NCI-H2081 treated with DMSO at 0.1 percent for 48 hours (cell line): ENCODE measurements at regions not wholly inside any gene's neighbourhood (a gene's known extent, or its start where the extent isn't known, plus 50 kb on each side); places are given as distances from the start of the nearest gene placed in this dataset.
"Not testable (repeated sequence)": the region's sequence is repeated elsewhere in the genome, so short reads cannot be mapped to it uniquely, and the experiment has no call there.

Source experiments
- DNase-seq: peaks from one replicate; lab custom pipeline; 2025; lab: John Stamatoyannopoulos, UW

DNA sequence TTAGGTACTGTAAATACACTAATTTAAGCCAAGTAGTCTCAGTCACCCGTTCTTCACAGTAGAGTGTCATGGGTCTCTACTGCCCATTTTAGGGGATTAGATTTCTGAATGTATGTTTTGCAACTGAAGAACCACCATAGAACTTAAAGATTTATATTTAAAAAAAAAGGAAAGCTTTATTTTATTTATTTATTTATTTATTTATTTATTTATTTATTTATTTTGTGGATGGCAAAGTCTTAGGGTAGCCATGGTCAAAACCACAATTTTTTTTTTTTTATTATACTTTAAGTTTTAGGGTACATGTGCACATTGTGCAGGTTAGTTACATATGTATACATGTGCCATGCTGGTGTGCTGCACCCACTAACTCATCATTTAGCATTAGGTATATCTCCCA is 960.4 kb upstream of the COX7C start:
- DNase-seq: not testable (repeated sequence)

DNA sequence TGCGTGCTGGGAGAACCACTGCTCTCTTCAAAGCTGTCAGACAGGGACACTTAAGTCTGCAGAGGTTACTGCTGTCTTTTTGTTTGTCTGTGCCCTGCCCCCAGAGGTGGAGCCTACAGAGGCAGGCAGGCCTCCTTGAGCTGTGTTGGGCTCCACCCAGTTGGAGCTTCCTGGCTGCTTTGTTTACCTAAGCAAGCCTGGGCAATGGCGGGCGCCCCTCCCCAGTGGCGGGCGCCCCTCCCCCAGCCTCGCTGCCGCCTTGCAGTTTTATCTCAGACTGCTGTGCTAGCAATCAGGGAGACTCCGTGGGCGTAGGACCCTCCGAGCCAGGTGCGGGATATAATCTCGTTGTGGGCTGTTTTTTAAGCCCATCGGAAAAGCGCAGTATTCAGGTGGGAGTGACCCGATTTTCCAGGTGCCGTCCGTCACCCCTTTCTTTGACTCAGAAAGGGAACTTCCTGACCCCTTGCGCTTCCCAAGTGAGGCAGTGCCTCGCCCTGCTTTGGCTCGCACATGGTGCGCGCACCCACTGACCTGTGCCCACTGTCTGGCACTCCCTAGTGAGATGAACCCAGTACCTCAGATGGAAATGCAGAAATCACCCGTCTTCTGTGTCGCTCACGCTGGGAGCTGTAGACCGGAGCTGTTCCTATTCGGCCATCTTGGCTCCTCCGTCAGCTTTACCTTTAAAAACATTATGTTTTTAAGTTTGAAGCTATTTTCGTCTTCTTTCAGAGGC is 954.6 kb upstream of the COX7C start:
- not testable (repeated sequence) for DNase-seq

DNA sequence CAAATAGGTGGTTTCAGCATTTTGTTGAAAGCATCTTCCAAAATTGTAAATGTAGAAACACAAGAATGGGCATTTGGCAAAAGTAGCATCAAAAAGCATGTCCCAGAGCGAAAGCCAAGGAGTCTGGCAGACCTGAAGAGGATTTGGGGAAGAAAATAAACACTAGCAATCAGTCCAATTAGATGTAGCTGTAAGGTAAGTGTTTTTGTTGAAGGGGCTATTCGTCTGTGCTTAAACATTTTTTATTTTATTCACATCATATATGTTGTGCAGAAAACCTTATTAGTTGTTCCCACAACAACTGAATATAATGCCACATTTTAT is 954.1 kb upstream of the COX7C start:
- no peak for DNase-seq

DNA sequence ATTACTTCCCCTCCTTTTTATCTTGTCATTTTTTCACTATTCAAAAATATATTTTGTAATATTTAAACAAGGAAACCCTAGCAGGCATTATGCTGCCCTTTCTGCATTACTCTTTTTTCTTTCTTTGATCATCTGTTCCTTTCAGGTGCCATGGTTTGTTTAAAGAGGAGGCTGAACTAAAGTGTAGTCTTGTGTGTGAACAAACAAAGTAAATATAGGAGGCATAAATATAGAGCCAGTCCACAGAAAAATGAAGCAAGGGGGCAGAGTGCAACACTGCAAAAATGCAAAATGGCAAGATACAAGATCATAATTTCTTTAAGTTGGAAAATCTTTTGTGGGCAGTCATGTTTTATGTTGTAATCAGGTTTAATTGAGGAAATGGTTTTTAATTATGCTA is 947.3 kb upstream of the COX7C start:
- peak; percentile 29 for DNase-seq

DNA sequence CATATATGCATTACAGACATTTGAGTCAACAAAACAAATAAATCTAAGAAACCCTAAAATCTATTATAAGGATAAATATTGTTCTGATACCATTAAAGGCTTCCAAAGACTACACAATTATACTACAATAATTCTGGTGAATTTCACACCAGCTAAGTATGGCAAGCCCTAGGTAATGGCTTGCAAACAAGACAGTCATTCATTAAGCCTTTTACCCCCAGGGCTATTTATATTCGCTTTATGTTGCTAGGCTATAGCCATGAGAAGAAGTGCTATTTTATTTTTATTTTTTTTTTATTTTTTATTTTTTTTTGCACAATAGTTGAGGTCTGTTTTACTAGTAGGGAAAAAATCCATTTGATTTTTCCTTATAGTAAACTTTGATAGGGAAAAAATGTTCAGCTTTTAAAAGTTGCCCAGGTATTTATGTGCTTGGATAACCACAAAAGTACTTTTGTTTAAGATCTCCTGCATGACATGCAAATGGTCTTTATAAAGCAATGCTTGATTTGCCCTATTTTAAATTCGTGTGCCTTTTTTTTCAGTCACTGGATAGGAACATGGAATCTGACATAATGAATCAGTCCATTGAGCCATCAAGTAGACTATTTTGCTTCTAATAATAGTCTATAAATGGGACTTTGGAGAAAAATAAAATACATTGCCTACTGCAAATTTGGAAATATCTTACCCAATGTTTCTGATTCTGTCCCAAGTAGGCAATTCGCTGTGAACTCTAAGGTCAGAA is 946.3 kb upstream of the COX7C start:
- peak; percentile 75 for DNase-seq

DNA sequence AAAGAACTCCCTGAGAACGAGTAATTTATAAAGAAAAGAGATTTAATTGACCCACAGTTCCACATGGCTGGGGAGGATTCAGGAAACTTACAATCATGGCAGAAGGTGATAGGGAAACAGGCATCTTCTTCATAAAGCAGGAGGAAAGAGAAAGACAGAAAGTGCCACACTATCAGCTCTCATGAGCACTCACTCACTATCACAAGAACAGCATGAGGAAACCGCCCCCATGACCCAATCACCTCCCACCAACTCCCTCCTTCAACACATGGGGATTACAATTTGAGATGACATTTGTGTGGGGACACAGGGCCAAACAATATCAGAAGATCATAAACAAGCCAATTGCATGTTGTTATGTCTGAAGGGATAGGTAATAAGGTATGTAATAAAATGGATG is 935.9 kb upstream of the COX7C start:
- no peak for DNase-seq

DNA sequence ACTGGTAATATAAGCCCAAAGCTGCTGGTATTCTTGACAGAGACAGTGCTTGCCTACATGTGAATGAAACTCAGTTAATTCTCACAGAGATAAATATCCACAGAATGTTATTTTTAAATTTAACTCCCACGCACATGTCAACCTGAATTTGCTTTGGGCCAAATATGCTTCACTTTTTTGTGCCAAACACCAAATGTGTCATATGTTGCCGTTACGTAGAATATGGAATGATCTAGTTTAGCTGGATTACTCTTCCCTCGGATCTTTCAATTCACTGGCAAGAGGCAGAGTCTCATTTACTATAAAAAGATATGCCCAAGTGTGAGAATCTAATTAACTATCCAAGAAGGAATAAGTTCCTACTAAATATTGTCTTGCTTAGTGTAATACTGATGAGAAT is 933.4 kb upstream of the COX7C start:
- DNase-seq: no peak

DNA sequence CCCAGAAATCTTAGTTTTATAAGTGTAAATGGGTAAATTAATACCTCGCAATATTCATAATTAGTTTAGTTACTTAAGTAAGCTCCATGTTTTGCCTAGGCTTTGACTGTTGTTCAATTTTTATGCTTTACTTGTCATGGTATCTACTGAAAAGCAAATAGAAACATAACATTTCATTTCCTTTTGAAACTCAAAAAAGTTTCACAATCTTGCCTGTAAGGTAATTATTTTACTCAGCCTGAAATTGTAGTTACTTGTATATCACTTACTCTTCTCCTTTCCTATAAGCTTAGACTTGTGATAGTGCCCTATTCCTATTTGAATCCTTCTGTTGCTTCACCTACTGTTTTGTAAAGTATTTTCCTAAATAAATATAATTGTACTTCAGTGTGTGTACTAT is 914.4 kb upstream of the COX7C start:
- DNase-seq: no peak

DNA sequence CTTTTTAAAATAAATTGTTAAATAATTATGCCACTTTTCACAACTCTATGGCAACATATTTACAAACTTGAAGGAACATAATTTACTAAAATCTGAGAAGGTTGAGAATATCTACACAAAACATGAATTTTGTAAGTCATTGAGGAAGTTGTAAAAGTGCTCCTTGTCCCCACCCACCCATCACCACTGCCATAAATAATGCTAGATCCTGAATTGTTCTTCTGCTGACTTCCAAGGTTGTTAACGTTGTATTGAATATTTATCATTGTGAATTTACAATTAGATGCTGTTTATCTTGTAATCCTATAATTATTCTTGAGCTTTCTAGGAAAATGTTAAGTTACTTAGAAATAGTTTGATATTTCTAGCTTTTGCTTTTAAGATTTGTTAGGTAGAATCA is 908.0 kb upstream of the COX7C start:
- DNase-seq: no peak

DNA sequence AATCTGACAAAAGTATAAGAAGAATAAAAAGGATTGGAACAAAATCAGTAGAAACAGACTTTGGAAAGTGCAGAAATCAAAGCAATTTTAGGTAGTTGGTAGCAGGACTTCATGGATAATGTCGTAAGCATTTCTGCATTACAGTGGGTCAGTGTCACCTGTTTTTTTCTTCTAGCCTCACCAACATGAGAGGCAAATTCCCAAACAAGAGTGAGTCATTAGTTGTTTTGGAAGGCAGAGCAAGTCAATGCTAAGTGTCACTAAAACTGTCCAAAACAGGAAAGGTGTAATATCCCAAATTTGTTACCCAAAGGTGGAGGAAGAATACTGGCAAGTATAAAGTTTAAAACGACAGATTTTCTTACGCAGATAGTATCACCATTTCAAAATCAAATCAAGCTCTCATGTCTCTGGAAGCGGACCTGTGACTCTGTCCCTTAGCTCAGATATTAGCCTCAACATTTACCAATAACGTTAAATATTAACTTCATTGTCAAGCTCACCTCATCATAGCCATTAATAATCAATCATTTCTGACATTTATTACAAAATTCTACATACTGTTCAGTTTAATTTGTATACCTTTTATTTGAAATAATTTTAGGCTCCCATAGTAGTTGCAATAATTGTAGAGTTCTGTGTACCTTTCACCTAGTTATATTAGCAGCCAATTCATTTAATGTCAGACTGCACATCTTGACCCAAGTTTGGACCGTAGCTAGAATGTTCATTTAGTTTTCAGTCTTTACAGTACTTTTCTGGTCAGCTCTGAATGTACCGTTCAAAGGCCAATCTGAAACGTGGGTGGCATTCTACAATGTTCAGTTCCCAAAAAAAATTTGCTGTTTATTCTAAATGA is 901.2 kb upstream of the COX7C start:
- no peak for DNase-seq

DNA sequence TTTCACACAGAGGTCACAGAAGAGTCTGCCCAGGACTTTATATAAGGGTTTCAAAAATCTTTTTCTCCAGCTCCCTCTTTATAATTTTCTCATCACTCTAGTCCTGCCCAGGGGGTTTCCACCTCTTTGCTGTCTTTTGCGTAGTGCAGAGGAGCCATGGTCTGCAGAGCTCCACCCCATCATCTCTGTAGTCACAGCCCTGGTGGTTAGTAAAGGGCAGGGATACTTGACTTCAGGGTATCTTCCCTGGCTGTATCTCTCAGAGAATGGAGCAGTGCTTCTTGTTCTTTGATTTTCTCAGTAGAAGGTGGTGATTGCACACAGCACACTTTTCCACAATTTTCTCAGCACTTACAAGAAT is 900.6 kb upstream of the COX7C start:
- no peak for DNase-seq

DNA sequence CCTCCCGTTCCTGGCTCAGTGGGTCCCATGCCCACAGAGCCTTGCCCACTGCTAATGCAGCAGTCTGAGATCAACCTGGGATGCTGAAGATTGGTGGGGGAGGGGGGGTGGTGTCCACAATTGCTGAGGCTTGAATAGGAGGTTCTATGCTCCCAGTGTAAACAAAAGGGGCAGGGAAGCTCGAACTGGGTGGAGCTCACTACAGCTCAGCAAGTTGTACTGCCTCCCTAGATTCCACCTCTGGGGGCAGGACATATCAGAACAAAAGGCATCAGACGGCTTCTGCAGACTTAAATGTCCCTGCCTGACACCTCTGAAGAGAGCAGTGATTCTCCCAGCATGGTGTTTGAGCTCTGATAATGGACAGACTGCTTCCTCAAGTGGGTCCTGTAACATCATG is 885.6 kb upstream of the COX7C start:
- no peak for DNase-seq

DNA sequence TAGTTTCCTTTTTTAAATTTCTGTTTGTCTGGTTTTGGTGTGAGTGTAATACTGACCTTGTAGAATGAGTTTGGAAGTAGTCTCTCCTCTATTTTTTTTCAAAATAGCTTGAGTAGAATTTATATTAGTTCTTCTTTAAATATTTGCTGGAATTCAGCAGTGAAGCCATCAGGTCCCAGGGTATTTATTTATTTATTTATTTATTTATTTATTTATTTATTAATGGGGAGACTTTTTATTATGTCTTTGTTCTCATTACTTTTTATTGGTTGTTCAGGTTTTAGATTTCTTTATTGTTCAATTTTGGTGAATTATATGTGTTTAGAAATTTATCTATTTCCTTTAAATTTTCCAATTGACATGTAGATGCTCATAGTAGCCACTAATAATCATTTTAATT is 875.8 kb upstream of the COX7C start:
- DNase-seq: no peak

DNA sequence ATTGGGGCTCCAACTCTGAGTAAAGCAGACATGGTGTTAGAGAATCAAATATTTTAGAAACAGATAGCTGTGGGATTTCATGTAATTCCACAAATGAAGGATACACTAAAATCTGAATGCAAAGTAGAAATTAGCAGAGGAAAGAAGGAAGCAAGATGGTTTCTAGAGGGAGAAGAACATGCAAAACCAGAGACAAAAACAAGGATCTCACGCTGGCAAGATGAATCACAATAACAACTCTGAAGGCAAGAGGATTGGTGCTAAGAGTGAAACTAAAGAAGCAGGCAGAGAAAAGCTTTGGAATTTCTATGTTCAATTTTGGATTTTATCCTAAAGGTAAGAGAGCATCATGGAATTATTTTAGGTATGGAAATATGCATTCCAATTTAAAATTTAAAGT is 857.2 kb upstream of the COX7C start:
- DNase-seq: no peak

DNA sequence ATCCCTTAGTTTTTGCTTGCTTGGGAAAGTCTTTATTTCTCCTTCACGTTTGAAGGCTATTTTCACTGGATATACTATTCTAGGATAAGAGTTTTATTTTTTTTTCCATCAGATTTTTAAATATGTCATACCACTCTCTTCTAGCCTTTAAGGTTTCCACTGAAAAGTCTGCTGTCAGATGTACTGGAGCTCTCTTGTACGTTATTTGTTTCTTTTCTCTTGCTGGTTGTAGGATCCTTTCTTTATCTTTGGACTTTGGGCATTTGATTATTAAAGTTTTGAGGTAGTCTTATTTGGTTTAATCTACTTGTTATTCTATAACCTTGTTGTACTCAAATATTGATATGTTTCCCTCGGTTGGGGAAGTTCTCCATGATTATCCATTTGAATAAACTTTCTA is 848.4 kb upstream of the COX7C start:
- DNase-seq: no peak

DNA sequence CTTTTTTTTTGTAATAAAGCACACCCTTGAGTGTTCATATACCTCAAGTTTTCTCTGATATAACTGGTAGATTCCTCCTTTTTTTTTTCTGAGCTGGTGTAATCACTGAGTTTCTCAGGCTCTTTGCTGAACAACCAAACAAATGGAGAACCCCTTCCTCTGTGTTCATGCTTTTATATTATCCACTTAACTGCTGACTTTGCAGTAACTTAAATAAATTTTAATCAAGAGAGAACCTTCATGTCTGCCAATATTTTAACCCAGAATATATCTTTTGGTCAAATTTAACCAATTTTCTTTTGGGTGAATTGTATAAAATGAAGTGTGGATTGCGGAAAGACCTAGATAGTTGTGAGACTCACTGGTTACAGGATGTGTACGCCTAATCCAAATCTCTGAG is 833.0 kb upstream of the COX7C start:
- DNase-seq: no peak

DNA sequence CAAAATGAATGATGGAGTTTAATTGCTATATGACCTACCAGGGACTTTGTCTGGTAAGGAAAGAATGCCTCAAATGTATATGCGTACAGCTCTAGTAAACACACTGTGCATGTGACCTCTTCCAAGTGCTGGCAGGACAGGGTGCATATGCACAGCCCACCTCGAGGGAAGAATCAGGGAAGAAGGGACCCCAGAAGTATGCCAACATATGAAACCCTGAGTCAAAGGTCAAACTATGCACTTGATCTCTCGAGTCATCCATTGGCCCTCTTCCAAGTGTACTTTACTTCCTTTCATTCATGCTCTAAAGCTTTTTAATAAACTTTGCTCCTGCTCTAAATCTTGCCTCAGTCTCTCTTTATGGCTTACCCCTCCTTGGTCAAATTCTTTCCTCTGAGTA is 804.6 kb upstream of the COX7C start:
- no peak for DNase-seq

DNA sequence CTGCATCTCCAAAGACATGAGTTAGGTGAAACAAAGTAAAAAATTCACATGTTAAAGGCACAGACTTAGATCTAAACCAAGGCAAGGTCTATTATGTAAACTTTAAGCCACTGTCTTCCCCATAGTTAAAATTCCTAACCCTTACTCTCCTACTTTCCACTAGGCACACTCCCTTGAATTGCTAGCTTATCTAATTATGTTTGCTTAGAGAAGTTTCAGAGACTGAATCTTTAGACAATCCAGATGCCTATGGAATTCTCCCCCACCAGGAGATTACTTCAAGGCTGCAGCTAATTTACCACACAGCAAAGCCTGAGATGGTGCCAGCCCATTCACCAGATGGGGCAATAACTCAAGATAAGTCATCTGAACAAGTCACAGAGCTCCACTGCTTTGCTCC is 803.1 kb upstream of the COX7C start:
- no peak for DNase-seq

DNA sequence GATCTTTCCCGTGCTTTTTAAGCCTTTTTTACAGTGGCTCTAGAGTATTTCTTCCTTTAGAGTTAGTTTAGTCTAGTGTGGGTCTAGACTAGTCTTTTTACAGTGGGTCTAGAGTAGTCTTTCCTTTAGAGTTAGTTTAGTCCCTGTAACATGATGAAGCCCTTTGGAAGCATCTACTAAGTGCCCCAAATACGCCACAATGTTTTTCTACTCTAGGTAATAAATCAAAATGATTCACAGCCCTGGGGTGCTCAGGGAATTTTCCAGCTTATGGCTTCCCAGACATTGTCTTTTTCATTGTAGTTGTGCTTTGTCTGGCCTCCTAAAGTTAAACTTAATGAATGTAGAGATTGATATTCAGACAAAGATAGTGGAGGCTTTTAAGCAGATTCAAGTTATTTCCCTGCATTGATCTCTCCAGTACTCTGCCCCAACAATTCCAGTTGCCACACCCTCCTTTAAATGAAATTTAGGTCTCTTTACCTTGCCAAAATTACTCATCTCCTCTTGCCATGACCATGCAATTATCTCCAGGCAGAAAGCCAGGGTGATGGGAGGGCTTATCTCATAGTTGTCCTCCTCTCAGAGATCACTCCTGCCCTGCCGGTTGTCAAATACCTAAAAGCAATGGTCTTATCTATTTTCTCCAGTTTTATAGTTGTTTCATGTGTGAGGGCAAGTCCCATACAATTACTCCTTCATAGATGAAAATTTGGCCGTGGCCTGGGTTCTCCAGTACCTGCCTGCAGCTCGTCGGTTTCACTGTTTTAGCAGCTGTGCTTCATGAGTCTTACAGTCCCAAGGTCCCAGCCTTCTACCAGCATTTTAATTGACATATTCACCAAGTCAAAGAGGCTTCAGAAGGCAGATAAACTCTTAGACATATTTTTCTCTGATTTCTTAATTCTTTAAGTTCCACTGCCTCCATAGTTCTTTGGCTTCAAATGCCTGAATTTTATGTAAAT is 794.0 kb upstream of the COX7C start:
- DNase-seq: no peak

DNA sequence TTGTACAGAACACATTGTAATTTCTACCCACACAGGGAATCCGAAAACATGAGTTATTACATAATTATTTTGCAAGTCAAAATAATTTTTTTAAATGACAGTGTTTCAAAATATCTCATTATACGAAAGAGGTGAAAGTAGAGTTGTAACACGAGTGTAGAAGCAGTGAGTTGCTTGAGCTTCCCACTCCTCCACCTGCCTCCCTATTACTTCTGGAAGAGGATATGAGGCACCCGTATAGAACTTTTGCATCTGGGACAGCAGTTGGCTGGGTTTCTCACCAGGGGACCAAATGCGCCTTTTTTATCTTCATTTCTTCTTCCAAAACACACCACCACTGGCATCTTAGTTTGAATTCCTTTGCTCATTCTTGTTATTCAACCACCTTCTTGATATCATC is 779.0 kb upstream of the COX7C start:
- no peak for DNase-seq

DNA sequence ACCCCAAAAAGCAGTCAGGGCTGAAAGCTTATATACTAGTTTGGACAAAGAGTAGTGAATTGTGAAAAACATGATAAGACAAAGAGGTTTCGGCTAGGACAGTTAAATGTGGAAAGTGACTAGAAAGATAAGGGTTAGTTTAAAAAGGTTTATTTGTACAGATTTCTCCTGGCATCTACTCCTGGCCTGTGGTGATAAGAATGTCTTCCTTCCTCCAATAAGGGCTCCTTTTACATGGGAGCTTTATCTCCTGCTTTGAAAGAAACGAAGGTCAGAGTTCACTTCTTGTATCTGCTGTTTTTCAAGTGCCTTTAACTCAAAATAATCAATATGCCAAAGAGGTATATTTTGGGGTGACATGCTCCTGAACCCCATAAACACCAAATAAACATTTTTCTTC is 776.1 kb upstream of the COX7C start:
- DNase-seq: no peak

DNA sequence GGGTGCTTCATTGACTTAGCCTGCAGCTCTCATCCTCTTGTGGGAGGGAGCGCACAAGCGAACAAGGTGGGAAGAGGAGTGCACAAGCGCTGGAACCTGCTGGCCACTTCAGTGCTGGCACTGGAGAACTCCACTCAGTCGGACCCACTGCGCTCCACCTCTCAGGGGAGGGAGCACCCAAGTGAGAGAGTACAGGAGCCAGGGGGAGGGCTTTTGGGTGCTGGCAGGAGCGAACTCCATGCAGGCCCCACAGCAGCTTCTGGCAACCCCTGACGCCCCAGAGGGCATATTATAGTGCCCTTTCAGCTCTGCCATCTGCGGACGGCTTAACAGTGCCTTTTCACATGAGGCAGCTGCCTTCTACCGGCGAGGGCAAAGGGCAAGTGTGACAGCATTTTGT is 774.2 kb upstream of the COX7C start:
- DNase-seq: no peak
